ENCODE measurements at regions not wholly inside any gene's neighbourhood (a gene's known extent, or its start where the extent isn't known, plus 50 kb on each side); places are given as distances from the start of the nearest gene placed in this dataset.

DNA sequence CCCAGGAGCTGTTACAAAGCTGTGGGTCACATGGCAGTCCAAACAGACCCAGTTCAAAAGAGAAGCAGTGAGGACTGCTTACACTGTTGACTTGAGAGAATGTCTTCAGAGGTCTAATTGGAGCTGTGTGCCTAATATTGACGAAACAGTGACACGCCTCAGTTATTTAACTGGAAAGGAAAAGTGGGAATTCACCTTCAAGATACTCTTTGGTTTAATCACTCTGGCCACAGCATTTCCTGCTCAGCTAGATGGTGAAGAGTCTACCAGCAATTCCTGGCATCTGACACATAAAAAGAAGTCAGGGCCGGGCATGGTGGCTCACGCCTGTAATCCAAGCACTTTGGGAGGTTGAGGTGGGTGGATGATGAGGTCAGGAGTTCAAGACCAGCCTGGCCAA is 326.4 kb downstream of the SV2B start:
- TF ChIP-seq JUND (IDR thresholded peaks at IDR 0.05) (no peak), TAF1 (conservative IDR thresholded peaks at IDR 0.05) (no peak)
- TF ChIP-seq, protein P1, sequence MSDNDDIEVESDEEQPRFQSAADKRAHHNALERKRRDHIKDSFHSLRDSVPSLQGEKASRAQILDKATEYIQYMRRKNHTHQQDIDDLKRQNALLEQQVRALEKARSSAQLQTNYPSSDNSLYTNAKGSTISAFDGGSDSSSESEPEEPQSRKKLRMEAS (IDR thresholded peaks at IDR 0.05), result no peak
- TF ChIP-seq, protein P2, sequence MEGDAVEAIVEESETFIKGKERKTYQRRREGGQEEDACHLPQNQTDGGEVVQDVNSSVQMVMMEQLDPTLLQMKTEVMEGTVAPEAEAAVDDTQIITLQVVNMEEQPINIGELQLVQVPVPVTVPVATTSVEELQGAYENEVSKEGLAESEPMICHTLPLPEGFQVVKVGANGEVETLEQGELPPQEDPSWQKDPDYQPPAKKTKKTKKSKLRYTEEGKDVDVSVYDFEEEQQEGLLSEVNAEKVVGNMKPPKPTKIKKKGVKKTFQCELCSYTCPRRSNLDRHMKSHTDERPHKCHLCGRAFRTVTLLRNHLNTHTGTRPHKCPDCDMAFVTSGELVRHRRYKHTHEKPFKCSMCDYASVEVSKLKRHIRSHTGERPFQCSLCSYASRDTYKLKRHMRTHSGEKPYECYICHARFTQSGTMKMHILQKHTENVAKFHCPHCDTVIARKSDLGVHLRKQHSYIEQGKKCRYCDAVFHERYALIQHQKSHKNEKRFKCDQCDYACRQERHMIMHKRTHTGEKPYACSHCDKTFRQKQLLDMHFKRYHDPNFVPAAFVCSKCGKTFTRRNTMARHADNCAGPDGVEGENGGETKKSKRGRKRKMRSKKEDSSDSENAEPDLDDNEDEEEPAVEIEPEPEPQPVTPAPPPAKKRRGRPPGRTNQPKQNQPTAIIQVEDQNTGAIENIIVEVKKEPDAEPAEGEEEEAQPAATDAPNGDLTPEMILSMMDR (IDR thresholded peaks at IDR 0.05; ENCODE audit: low read depth, low read length, missing input control), result no peak
